ENCODE measurements at regions not wholly inside any gene's neighbourhood (a gene's known extent, or its start where the extent isn't known, plus 50 kb on each side); places are given as distances from the start of the nearest gene placed in this dataset.

DNA sequence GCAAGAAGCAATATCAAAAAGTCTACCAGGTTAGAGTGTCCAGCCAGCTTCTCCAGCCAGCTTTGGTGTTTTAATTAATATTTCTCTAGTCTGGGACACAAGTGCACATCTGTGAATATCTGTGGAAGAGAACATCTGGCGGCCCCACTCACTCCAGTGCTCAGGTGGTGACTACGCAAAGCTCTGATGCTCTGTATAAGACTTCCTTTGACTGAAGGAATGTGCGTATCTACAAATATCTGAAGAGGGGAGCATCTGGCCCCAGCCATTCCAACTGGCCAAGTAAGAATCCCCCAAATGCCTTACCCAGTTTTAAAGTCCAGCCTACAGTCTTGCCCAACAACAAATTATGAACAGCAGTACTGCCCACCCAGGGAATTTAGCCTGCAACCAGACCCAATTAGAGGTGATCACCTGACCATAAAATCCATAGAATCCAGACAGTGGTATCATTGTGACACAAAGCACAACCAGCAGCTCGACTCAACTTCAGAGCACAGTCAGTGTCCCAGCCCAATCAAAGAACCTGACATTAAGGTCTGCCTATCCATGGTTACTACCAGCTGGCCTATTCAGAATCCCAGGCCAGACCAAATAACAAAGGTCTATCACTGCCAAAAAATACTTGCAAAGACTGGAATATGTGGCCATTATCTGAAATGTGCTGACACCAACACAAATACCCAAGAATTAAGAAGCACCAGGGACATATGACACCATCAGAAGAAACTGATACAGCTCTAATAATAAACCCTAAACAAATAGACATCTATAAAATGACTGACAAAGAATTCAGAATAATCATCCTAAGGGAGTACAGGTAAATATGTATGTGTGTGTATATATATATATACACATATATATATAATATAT lies 76.1 kb upstream of the MANEA start:
- DNase-seq (ENCODE audit: low spot score): no peak

DNA sequence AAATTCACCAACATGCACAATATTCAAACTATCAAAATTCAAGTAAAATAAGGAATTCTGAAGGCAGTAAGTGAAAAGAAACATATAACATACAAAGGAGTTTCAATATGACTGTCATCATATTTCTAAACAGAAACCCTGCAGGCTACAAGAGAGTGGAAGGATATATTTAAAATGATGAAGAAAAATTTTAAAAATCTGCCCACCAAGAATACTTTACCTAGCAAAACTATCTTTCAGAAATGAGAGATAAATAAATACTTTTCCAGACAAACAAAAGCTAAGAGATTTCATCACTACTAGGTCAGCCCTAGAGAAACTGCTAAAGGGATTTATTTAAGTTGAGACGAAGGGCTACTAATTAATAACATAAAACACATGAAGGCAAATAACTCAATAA lies 73.8 kb upstream of the MANEA start:
- no peak for DNase-seq (ENCODE audit: low spot score)

DNA sequence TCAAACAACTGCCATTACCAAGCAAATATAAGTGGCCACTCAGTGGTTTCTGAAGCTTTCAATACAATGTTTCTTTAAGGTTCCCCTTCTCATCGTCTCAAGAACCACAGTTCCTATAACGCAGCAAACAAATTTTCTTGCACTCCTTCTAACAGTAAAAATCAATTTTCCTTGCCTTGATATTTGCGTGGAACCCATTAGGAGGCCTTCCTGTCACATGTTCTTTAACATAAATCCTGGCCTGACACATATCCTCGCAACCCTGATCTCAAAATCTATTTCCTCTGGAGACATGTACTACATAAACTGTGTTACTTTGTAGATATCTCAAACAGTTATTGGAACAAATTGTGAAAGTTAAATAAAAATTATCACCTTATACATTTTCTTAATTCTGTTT lies 65.9 kb upstream of the MANEA start:
- DNase-seq (ENCODE audit: low spot score): no peak

DNA sequence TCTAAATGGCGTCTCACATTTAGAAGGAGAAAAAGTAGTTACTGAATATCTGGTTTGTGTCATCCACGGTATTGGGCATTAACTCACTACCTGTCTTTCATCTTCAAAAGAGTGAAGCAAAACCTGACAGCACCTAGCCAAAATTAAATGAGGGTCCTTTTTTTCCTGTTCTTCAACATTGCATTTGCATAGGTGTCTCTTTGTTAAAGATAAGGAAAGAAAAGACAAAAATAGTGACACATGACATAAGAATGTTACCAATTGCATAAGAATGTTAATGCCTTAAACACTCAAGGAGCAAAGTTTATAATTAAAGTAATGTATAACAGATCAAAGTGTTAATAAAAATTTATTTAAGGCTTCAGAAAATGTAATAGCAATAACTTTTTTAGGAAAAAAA lies 61.4 kb upstream of the MANEA start:
- no peak for DNase-seq (ENCODE audit: low spot score)

DNA sequence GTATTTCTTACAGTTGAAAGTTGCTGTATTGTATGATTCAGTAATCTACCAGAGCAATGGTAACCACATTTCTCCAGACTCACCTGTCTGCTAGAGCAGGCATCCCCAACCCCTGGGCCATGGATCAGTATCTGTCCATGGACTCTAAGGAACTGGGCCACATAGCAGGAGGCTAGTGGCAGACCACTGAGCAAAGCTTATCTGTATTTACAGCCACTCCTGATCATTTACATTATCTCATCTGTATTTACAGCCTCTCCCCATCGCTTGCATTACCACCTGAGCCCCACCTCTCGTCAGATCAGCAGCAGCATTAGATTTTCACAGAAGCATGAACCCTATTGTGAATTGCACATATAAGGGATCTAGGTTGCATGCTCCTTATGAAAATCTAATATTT lies 60.3 kb upstream of the MANEA start:
- DNase-seq (ENCODE audit: low spot score): no peak

- no peak for DNase-seq (ENCODE audit: low spot score)
Observed at GRCh38 chr6:95517568-95517967, 59.8 kb upstream of the MANEA start.

DNA sequence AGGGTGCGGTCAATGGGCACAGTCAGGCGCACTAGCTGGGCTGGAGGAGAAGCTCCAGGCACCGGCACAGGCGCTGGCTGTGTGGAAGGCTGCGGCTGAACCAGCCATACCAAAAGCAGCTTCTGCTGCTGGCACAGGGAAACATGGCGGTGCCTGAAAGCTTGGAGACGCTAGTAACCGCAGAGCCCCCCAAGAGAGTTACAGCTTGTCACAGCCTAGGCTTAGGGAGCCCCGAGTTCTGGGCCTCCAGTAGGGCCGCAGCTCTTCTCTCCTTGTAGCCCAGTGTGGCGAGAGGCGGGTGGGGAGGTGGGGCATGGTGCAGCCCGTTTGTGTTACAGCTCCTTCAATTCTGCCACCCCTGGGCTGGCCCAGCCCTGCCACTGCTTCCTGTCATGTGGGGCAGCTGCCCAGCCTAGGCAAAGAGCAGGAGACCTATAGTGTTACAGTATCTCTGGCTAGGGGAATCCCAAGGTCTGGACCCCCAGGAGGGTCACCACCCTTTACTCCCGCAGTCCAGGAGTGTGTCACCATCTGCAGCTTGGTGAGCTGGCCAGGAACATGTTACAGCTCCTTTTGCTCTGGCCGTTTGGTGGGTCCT lies 58.6 kb upstream of the MANEA start:
- no peak for DNase-seq (ENCODE audit: low spot score)

DNA sequence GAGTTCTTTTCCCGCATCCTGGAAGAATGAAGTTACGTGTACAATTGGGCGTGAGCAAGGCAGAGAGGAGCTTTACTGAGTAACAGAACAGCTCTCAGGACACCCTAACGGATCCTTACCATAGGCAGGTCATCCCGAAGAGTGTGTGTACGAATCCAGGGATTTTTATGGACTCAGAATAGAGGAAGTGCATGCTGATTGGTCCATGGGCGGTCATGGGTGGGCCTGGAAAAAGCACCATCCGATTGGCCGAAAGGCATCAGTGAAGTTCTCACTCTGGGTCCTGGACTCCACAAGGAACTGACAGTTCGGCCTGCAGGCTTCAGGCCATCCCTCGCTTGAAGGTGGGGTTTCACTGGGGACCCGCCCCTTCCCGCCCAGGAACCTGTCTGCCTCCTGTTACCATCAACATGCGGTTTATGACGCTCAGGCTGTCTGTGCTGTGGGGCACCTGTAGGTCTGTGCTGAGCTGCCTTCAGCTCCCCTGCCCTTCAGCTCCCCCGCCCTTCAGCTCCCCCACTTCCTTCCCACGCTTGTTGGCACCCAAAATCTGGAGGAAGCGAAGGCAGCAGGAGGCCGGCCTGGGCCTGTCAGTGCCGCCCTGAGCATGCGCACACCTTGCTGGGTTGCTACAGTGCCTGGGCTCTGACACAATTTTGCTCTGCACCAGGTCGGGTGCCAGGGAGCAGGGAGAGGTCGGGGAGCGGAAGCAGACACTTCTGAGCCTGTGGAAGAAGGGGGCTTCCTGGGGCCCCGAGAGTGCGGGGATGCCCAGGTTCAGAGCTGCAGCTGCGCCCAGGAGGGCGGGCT lies 57.9 kb upstream of the MANEA start:
- no peak for DNase-seq (ENCODE audit: low spot score)

DNA sequence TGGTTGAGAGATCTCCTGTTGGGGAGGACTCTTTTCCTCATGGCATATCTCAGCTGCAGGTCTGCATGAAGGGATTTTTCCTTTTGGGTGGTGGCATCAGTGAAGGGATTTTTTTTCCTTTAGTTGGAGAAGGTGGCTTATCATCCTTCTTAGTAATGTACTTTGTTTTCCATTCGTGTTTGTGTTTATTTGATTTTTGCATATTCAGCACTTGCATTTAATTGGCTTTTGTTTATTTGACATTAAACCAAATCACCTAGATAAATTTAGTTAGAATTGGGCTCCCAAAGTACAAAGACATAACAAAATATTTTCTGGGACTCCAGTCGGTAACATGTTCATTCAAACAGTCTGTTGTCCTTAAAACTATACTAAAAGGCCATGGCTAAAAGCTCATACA lies 56.2 kb upstream of the MANEA start:
- DNase-seq (ENCODE audit: low spot score): no peak
